ENCODE measurements at regions not wholly inside any gene's neighbourhood (a gene's known extent, or its start where the extent isn't known, plus 50 kb on each side); places are given as distances from the start of the nearest gene placed in this dataset.
"Not testable (repeated sequence)": the region's sequence is repeated elsewhere in the genome, so short reads cannot be mapped to it uniquely, and the experiment has no call there.

DNA sequence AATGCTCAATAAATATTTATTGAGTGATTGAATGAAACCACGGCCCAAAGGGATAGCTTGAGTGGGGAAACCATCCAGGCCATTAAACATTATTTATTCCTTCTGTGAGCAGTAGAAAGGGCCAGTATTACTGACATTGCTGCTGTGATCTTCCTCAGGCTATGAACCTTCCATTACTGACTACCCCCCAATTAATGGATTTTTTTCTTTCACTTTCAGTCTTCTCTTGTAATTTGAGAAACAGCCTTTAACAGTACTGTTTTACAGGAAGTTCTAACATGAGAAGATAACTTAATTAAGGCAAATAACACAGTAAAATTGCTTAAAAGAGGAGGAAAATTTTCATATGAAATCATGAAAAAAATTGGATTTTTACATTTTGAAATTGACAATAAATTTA is 629.5 kb downstream of the TRHDE start:
- no peaks in the 10 kb centered on the region for H3K4me1 Mint-ChIP-seq (ENCODE audit: low read depth)
- H3K36me3 Mint-ChIP-seq (ENCODE audit: low read depth) = no peaks in the 10 kb centered on the region
- TF ChIP-seq, protein P1, sequence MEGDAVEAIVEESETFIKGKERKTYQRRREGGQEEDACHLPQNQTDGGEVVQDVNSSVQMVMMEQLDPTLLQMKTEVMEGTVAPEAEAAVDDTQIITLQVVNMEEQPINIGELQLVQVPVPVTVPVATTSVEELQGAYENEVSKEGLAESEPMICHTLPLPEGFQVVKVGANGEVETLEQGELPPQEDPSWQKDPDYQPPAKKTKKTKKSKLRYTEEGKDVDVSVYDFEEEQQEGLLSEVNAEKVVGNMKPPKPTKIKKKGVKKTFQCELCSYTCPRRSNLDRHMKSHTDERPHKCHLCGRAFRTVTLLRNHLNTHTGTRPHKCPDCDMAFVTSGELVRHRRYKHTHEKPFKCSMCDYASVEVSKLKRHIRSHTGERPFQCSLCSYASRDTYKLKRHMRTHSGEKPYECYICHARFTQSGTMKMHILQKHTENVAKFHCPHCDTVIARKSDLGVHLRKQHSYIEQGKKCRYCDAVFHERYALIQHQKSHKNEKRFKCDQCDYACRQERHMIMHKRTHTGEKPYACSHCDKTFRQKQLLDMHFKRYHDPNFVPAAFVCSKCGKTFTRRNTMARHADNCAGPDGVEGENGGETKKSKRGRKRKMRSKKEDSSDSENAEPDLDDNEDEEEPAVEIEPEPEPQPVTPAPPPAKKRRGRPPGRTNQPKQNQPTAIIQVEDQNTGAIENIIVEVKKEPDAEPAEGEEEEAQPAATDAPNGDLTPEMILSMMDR (IDR thresholded peaks at IDR 0.05) = no peak
- H3K27ac Mint-ChIP-seq (ENCODE audit: unreplicated experiment) = no peak overlapping the region
- H3K4me3 Mint-ChIP-seq (ENCODE audit: unreplicated experiment) = no peak overlapping the region
- no peak for DNase-seq (ENCODE audit: low spot score)
- H3K9me3 Mint-ChIP-seq (ENCODE audit: low read depth) = peaks cover under 1% of the 10 kb centered on the region
- no peaks in the 10 kb centered on the region for H3K27me3 Mint-ChIP-seq (ENCODE audit: low read depth)

DNA sequence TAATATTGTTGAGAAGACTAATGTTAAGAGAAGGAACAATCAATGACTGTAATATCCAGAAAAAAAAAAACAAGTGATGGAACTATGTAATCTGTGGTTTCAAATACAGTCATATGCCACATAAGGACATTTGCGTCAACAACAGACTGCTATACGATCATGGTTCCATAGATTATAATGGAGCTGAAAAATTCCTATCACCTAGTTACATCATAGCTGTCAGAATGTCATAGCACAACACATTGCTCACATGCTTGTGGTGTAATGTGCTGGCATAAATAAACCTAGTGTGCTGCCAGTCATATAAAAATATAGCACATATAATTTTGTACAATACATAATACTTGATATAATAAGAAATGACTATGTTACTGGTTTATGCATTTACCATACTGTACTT is 653.5 kb downstream of the TRHDE start:
- Mint-ChIP-seq H3K27ac (ENCODE audit: unreplicated experiment) (no peak overlapping the region), H3K36me3 (ENCODE audit: low read depth) (no peaks in the 10 kb centered on the region), H3K4me1 (ENCODE audit: low read depth) (no peaks in the 10 kb centered on the region), H3K4me3 (ENCODE audit: unreplicated experiment) (no peak overlapping the region), H3K9me3 (ENCODE audit: low read depth) (no peaks in the 10 kb centered on the region), H3K27me3 (ENCODE audit: low read depth) (no peaks in the 10 kb centered on the region)
- TF ChIP-seq, protein P1 (IDR thresholded peaks at IDR 0.05) = no peak
- no peak for DNase-seq (ENCODE audit: low spot score)

- DNase-seq (ENCODE audit: low spot score); H3K4me1 Mint-ChIP-seq (ENCODE audit: low read depth); H3K27ac Mint-ChIP-seq (ENCODE audit: unreplicated experiment); H3K4me3 Mint-ChIP-seq (ENCODE audit: unreplicated experiment); H3K36me3 Mint-ChIP-seq (ENCODE audit: low read depth); H3K27me3 Mint-ChIP-seq (ENCODE audit: low read depth): not testable (repeated sequence)
- H3K9me3 Mint-ChIP-seq (ENCODE audit: low read depth) = peaks cover 13% of the 10 kb centered on the region
Observed at GRCh38 chr12:72931838-72932237, 659.7 kb downstream of the TRHDE start.

DNA sequence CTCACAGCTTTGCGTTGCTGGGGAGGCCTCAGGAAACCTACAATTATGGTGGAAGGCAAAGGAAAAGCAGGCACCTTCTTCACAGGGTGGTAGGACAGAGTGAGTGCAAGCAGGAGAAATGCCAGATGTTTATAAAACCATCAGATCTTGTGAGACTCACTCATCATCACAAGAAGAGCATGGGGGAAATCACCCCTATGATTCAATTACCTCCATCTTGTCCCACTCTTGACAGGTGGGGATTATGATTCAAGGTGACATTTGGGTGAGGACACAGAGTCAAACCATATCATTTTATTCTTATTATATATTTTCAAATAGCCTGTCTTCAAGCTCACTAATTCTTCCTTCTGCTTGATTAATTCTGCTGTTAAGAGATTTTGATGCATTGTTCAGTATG is 665.3 kb downstream of the TRHDE start:
- TF ChIP-seq, protein P1 (IDR thresholded peaks at IDR 0.05) = no peak
- Mint-ChIP-seq H3K9me3 (ENCODE audit: low read depth) (peaks cover 28% of the 10 kb centered on the region), H3K4me1 (ENCODE audit: low read depth) (no peaks in the 10 kb centered on the region)

DNA sequence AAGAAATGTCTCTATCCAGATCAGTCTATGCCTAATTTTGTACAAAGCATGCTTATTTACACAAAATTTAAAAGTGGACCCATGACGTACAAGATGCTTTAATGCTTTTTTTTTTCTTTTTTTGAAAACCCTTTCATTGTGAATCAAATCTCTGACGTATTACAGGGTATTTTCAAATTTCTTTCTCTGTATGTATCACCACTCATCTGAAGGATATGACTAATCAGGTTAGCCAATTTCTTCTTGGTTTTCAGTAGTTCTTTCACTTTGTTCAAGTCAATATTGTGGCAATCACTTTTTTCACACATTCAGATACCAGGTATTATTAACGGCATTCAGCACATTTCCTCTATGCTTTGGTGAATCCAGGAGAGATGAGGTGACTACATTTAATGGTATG is 685.3 kb downstream of the TRHDE start:
- H3K27me3 Mint-ChIP-seq (ENCODE audit: low read depth) = no peaks in the 10 kb centered on the region
- TF ChIP-seq, protein P1 (IDR thresholded peaks at IDR 0.05) = no peak
- H3K4me3 Mint-ChIP-seq (ENCODE audit: unreplicated experiment) = no peak overlapping the region
- no peaks in the 10 kb centered on the region for H3K4me1 Mint-ChIP-seq (ENCODE audit: low read depth)
- no peak overlapping the region for H3K27ac Mint-ChIP-seq (ENCODE audit: unreplicated experiment)
- no peak for DNase-seq (ENCODE audit: low spot score)
- peaks cover 6% of the 10 kb centered on the region for H3K9me3 Mint-ChIP-seq (ENCODE audit: low read depth)
- no peaks in the 10 kb centered on the region for H3K36me3 Mint-ChIP-seq (ENCODE audit: low read depth)

More for the DNA sequence above, 665.3 kb downstream of the TRHDE start:
- DNase-seq (ENCODE audit: low spot score) = no peak
- Mint-ChIP-seq H3K27ac (ENCODE audit: unreplicated experiment) (no peak overlapping the region), H3K27me3 (ENCODE audit: low read depth) (no peaks in the 10 kb centered on the region), H3K4me3 (ENCODE audit: unreplicated experiment) (no peak overlapping the region), H3K36me3 (ENCODE audit: low read depth) (no peaks in the 10 kb centered on the region)

- Mint-ChIP-seq H3K4me3 (ENCODE audit: unreplicated experiment) (no peak overlapping the region), H3K4me1 (ENCODE audit: low read depth) (no peaks in the 10 kb centered on the region), H3K27me3 (ENCODE audit: low read depth) (peaks cover 3% of the 10 kb centered on the region), H3K27ac (ENCODE audit: unreplicated experiment) (no peak overlapping the region), H3K9me3 (ENCODE audit: low read depth) (no peaks in the 10 kb centered on the region), H3K36me3 (ENCODE audit: low read depth) (no peaks in the 10 kb centered on the region)
- DNase-seq (ENCODE audit: low spot score) = no peak
- TF ChIP-seq, protein P1 (IDR thresholded peaks at IDR 0.05) = no peak
Observed at GRCh38 chr12:72966684-72967083, 694.5 kb downstream of the TRHDE start.

All from chondrocyte (in vitro differentiated cells).